Right lobe of liver (tissue), 4 donors: ENCODE measurements at regions not wholly inside any gene's neighbourhood (a gene's known extent, or its start where the extent isn't known, plus 50 kb on each side); places are given as distances from the start of the nearest gene placed in this dataset.

ENCODE experiments used
- CTCF ChIP-seq, 4 donors: fragments of 200-600 bp in 3 of 4; fragments of 450-650 bp in 1 of 4; IDR thresholded peaks; one replicate each; pipeline versions ENCODE4 v1.5.1 to v1.8.0; 2016 to 2022; ENCODE audit warnings: antibody characterized with exemption in 4 of 4, mild to moderate bottlenecking in 2 of 4
- POLR2A ChIP-seq: fragments of 450-650 bp; IDR thresholded peaks from one replicate; pipeline ENCODE4 v1.6.1; 2017; ENCODE audit warnings: antibody characterized with exemption, mild to moderate bottlenecking
- donor health status: DM: no; HTN: no; CAD: no.
- donor health status: DM: no; HTN: no; CAD: no.
- donor health status: DM: no; HTN: yes; CAD: no.

- TF ChIP-seq CTCF (IDR thresholded peaks at IDR 0.05): no peak
- no peak for TF ChIP-seq POLR2A
These were observed 388.2 kb downstream of the MID1IP1 start for GRCh38 chrX:39189431-39189830.
